Breast epithelium (tissue), 4 donors: ENCODE measurements at regions not wholly inside any gene's neighbourhood (a gene's known extent, or its start where the extent isn't known, plus 50 kb on each side); places are given as distances from the start of the nearest gene placed in this dataset.

Source experiments
- DNase-seq, 2 donors: peaks; one replicate each; pipeline ENCODE4 v3.0.0-alpha.2; 2019; ENCODE audit warnings: low spot score in 2 of 2
- H3K27ac ChIP-seq, 2 donors: fragments of 200-600 bp; sonication (generic) in 1 of 2; one replicate each; pipeline ENCODE4 v1.5.1; 2016 to 2019; ENCODE audit warnings: mild to moderate bottlenecking in 1 of 2
- H3K27me3 ChIP-seq, 2 donors: fragments of 200-600 bp; sonication (generic) in 1 of 2; one replicate each; pipeline versions ENCODE4 v1.5.1 to v1.6.0; 2017 to 2019; ENCODE audit warnings: control low read depth in 1 of 2, mild to moderate bottlenecking in 1 of 2
- H3K36me3 ChIP-seq: fragments of 200-600 bp; one replicate; pipeline ENCODE4 v1.5.1; 2019
- H3K4me1 ChIP-seq, 2 donors: fragments of 200-600 bp; sonication (generic); one replicate each; pipeline ENCODE4 v1.5.1; 2016 to 2019; ENCODE audit warnings: control low read depth in 1 of 2
- H3K4me3 ChIP-seq, 3 donors: fragments of 200-600 bp; sonication (generic); 1 replicate in 2 of 3; 2 replicates in 1 of 3; pipeline ENCODE4 v1.5.1; 2016 to 2019; ENCODE audit warnings: mild to moderate bottlenecking in 3 of 3, moderate library complexity in 2 of 3
- H3K9me3 ChIP-seq, 2 donors: fragments of 200-600 bp; sonication (generic) in 1 of 2; one replicate each; pipeline ENCODE4 v1.5.1; 2016 to 2019; ENCODE audit warnings: control low read depth in 1 of 2
- POLR2A ChIP-seq: fragments of 450-650 bp; IDR thresholded peaks from one replicate; pipeline ENCODE4 v1.6.1; 2016; ENCODE audit warnings: antibody characterized with exemption, mild to moderate bottlenecking, moderate library complexity
- POLR2AphosphoS5 ChIP-seq, 3 donors: sonication (generic); formaldehyde crosslinking; IDR thresholded peaks; one replicate each; pipeline ENCODE4 v1.6.1; 2017; ENCODE audit warnings: antibody characterized with exemption in 3 of 3
- intact Hi-C: fragments of 100-400 bp; cut with DNase I; formaldehyde crosslinking; loops from one replicate; pipeline ENCODE4 v1.15.1; 2023; ENCODE audit warnings: low total_unique reads
- TF ChIP-seq, protein P1 (sequence below), 3 donors: fragments of 450-650 bp; IDR thresholded peaks; one replicate each; pipeline ENCODE4 v1.5.1; 2016 to 2017; ENCODE audit warnings: antibody characterized with exemption in 3 of 3, mild to moderate bottlenecking in 3 of 3, moderate library complexity in 3 of 3

DNA sequence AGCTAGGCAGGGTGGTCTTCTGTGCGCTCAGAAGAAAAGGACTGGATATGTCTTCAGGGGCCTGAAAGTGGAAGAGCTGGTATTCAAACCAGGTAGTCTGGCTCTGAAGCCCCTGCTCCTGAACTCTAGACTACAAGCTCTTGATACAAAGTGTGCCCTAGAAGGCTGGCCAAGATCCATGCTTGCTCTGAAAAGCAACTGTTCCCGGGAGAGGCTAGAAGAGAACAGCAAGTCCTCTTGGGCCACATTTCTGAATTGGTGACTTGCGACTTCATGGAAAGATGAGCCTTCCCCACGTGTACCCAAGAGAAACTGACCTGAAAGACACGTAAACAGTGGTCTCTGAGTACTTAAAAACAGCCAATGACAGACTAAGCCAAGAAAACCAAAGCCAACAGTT is 123.3 kb upstream of the GRIK3 start:
- H3K4me1 ChIP-seq = no peaks in the 10 kb centered on the region
- no peaks in the 10 kb centered on the region for H3K9me3 ChIP-seq
- TF ChIP-seq, protein P1, sequence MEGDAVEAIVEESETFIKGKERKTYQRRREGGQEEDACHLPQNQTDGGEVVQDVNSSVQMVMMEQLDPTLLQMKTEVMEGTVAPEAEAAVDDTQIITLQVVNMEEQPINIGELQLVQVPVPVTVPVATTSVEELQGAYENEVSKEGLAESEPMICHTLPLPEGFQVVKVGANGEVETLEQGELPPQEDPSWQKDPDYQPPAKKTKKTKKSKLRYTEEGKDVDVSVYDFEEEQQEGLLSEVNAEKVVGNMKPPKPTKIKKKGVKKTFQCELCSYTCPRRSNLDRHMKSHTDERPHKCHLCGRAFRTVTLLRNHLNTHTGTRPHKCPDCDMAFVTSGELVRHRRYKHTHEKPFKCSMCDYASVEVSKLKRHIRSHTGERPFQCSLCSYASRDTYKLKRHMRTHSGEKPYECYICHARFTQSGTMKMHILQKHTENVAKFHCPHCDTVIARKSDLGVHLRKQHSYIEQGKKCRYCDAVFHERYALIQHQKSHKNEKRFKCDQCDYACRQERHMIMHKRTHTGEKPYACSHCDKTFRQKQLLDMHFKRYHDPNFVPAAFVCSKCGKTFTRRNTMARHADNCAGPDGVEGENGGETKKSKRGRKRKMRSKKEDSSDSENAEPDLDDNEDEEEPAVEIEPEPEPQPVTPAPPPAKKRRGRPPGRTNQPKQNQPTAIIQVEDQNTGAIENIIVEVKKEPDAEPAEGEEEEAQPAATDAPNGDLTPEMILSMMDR (IDR thresholded peaks at IDR 0.05) = no peak
- TF ChIP-seq POLR2A = no peak
- TF ChIP-seq POLR2AphosphoS5 (IDR thresholded peaks at IDR 0.05) = no peak
- H3K4me3 ChIP-seq = no peak overlapping the region
- no peaks in the 10 kb centered on the region for H3K36me3 ChIP-seq
- H3K27ac ChIP-seq = no peak overlapping the region
- H3K27me3 ChIP-seq = no peaks in the 10 kb centered on the region
- intact Hi-C loops = no loop called here
- DNase-seq = no peak

DNA sequence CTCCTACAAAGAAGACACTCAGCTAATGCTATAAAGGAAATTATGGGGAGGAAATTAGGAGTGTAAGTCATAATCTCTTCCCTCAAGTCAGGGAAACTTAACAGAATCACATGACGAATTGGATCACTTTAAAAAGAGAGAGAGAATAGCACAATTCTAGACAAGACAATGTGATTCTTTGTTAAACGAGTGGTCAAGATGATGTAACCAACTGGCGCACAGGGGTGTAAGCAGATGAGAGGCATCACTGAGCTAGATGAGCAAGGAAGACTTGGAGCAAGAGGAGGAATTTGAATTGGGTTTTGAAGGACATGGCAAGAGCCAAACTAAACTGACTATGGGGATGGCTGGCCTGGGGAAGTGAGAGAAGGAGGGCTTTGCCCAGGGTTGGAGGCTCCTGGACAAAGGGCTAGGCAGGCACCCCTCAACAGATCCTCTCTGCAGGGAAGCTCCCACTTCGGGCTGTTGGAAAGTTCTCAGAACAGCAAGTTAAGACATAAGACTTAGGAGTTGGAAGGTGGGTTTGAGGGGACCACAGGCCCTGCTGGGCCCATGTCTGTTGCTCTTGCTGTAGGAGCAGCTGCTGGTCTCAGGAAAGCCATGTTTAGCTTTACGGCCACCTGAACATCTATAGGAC is 123.9 kb upstream of the GRIK3 start:
- H3K4me3 ChIP-seq = no peak overlapping the region
- H3K27ac ChIP-seq = no peak overlapping the region
- H3K9me3 ChIP-seq = no peaks in the 10 kb centered on the region
- no peaks in the 10 kb centered on the region for H3K36me3 ChIP-seq
- no peaks in the 10 kb centered on the region for H3K4me1 ChIP-seq
- DNase-seq = peak in 1 of 2 donors; percentile 46
- no peaks in the 10 kb centered on the region for H3K27me3 ChIP-seq
- TF ChIP-seq, protein P1 (IDR thresholded peaks at IDR 0.05) = no peak
- TF ChIP-seq POLR2AphosphoS5 (IDR thresholded peaks at IDR 0.05) (no peak), POLR2A (no peak)
- intact Hi-C loops = no loop called here

- Histone ChIP-seq H3K9me3 (no peaks in the 10 kb centered on the region), H3K27ac (no peak overlapping the region), H3K4me1 (no peaks in the 10 kb centered on the region), H3K27me3 (no peaks in the 10 kb centered on the region), H3K4me3 (no peak overlapping the region), H3K36me3 (no peaks in the 10 kb centered on the region)
- TF ChIP-seq POLR2AphosphoS5 (IDR thresholded peaks at IDR 0.05) (no peak), POLR2A (no peak)
- TF ChIP-seq, protein P1 (IDR thresholded peaks at IDR 0.05) = no peak
- intact Hi-C loops = no loop called here
- no peak for DNase-seq
Observed at GRCh38 chr1:37159102-37159501, 124.8 kb upstream of the GRIK3 start.

- intact Hi-C loops = loop anchor here (5.0 kb wide), 1 partner anchor 609 kb away; no protein-coding TSS in a partner anchor
Observed at GRCh38 chr1:37161171-37161570, 126.9 kb upstream of the GRIK3 start.

GRCh38 chr1:37162059-37162458 is 127.7 kb upstream of the GRIK3 start:
- H3K27me3 ChIP-seq = no peaks in the 10 kb centered on the region
- H3K4me3 ChIP-seq = no peak overlapping the region
- TF ChIP-seq POLR2A (no peak), POLR2AphosphoS5 (IDR thresholded peaks at IDR 0.05) (no peak)
- TF ChIP-seq, protein P1 (IDR thresholded peaks at IDR 0.05) = no peak
- intact Hi-C loops = loop anchor here (5.0 kb wide), 1 partner anchor 610 kb away; no protein-coding TSS in a partner anchor
- DNase-seq = no peak
- H3K4me1 ChIP-seq = no peaks in the 10 kb centered on the region
- no peak overlapping the region for H3K27ac ChIP-seq
- peaks cover 0 to 3% of the 10 kb centered on the region in 2 donors for H3K9me3 ChIP-seq
- H3K36me3 ChIP-seq = no peaks in the 10 kb centered on the region

More at GRCh38 chr1:37161171-37161570, 126.9 kb upstream of the GRIK3 start:
- H3K27ac ChIP-seq = no peak overlapping the region
- no peaks in the 10 kb centered on the region for H3K4me1 ChIP-seq
- peaks cover 0 to 3% of the 10 kb centered on the region in 2 donors for H3K9me3 ChIP-seq
- TF ChIP-seq, protein P1 (IDR thresholded peaks at IDR 0.05) = no peak
- TF ChIP-seq POLR2A (no peak), POLR2AphosphoS5 (IDR thresholded peaks at IDR 0.05) (no peak)
- no peaks in the 10 kb centered on the region for H3K36me3 ChIP-seq
- no peak overlapping the region for H3K4me3 ChIP-seq
- no peaks in the 10 kb centered on the region for H3K27me3 ChIP-seq
- DNase-seq = no peak
